ENCODE measurements at regions not wholly inside any gene's neighbourhood (a gene's known extent, or its start where the extent isn't known, plus 50 kb on each side); places are given as distances from the start of the nearest gene placed in this dataset.

DNA sequence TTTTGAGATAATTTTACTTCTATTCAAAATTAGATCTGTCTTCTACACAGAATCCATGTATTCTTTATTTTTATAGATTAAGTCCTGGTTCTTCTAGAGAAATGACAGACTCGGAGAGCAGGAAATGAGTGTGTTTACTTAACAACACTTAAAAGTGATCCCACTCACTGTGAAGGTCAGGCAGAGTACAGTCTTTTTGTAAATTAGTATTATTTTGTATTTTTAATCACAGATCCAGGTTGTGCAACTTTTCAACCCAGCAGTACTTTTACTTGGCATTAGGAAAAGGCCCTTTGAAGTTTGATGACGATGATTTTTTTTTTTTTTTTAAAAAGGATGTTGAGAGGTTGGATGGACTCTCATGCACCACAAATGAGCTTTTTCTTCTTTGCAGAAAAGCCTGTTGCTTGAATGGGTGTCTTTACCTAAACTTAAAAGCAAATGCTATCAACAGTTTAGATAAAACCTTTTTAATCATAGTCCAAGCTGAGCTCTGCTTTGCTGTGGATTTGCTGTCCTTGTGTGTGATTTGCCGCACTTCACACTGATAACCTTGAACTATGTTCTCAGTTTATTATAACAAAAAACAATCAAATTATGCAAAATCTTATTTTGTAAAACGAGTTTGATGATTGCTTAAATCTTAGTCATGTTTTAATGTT is 114.1 kb downstream of the MXRA5 start:
- TF ChIP-seq, protein P1, sequence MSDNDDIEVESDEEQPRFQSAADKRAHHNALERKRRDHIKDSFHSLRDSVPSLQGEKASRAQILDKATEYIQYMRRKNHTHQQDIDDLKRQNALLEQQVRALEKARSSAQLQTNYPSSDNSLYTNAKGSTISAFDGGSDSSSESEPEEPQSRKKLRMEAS (IDR thresholded peaks at IDR 0.05; ENCODE audit: low read depth, low read length) = no peak
- TF ChIP-seq POLR2A (IDR thresholded peaks at IDR 0.05; ENCODE audit: extremely low read depth, insufficient read length) (no peak), MYC (IDR thresholded peaks at IDR 0.05; ENCODE audit: low read depth, low read length) (no peak)
- TF ChIP-seq, protein P2, sequence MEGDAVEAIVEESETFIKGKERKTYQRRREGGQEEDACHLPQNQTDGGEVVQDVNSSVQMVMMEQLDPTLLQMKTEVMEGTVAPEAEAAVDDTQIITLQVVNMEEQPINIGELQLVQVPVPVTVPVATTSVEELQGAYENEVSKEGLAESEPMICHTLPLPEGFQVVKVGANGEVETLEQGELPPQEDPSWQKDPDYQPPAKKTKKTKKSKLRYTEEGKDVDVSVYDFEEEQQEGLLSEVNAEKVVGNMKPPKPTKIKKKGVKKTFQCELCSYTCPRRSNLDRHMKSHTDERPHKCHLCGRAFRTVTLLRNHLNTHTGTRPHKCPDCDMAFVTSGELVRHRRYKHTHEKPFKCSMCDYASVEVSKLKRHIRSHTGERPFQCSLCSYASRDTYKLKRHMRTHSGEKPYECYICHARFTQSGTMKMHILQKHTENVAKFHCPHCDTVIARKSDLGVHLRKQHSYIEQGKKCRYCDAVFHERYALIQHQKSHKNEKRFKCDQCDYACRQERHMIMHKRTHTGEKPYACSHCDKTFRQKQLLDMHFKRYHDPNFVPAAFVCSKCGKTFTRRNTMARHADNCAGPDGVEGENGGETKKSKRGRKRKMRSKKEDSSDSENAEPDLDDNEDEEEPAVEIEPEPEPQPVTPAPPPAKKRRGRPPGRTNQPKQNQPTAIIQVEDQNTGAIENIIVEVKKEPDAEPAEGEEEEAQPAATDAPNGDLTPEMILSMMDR (IDR thresholded peaks at IDR 0.05; ENCODE audit: low read depth, low read length) = no peak
- no peak for DNase-seq (ENCODE audit: low read depth)
- H3K4me3 ChIP-seq (ENCODE audit: low read depth, low read length) = no peak overlapping the region

DNA sequence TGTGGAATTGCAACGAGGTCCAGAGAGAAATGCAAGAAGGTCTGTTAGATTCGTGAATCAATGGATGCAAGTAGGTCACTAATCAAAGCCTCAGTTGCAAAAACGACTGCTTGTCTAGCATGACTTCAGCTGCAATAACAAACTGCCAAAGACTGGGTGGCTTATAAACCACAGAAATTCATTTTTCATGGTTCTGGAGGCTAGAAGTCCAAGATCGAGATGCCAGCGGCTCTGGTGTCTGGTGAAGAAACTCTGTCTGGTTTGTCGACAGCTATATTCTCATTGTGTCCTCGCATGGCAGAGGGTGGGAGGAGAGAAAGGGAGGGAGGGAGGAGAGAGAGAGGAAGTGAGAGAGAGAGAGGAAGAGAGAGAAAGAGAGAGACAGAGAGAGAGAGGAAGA is 114.7 kb downstream of the MXRA5 start:
- no peak for DNase-seq (ENCODE audit: low read depth)
- TF ChIP-seq, protein P2 (IDR thresholded peaks at IDR 0.05; ENCODE audit: low read depth, low read length) = no peak
- TF ChIP-seq, protein P1 (IDR thresholded peaks at IDR 0.05; ENCODE audit: low read depth, low read length) = no peak
- TF ChIP-seq POLR2A (IDR thresholded peaks at IDR 0.05; ENCODE audit: extremely low read depth, insufficient read length) (no peak), MYC (IDR thresholded peaks at IDR 0.05; ENCODE audit: low read depth, low read length) (no peak)
- no peak overlapping the region for H3K4me3 ChIP-seq (ENCODE audit: low read depth, low read length)

DNA sequence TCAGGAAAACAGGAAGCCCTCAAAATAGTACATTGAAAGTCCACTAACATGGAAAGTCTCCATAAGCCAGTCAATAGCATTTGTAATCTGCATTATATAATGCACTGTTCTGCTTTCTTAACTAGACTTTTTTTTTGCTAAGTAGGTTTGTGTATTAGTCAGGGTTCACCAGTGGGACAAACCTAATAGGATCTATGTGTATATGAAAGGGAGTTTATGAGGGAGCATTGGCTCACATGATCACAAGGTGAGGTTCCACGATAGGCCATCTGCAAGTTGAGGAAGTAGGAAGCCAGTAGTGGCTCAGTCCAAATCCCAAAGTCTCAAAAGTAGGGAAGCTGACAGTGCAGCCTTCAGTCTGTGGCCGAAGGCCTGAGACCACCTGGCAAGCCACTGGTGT is 116.0 kb downstream of the MXRA5 start:
- H3K4me3 ChIP-seq (ENCODE audit: low read depth, low read length) = no peak overlapping the region
- TF ChIP-seq, protein P2 (IDR thresholded peaks at IDR 0.05; ENCODE audit: low read depth, low read length) = no peak
- TF ChIP-seq POLR2A (IDR thresholded peaks at IDR 0.05; ENCODE audit: extremely low read depth, insufficient read length) (no peak), MYC (IDR thresholded peaks at IDR 0.05; ENCODE audit: low read depth, low read length) (no peak)
- TF ChIP-seq, protein P1 (IDR thresholded peaks at IDR 0.05; ENCODE audit: low read depth, low read length) = no peak
- no peak for DNase-seq (ENCODE audit: low read depth)

DNA sequence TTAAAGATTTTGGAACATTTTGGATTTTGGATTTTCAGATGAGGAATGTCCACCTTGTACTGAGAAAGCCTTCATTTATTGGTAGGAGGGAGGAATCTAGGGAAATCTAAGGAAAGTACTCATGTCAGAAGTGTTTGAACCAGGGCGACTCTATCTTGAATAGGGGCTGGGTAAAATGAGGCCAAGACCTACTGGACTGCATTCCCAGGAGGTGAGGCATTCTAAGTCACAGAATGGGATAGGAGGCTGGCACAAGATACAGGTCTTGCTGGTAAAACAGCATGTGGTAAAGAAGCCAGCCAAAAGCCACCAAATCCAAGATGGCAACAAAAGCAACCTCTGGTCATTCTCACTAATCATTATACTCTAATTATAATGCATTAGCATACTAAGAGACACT is 118.9 kb downstream of the MXRA5 start:
- H3K4me3 ChIP-seq (ENCODE audit: low read depth, low read length) = no peak overlapping the region
- no peak for DNase-seq (ENCODE audit: low read depth)
- no peak for TF ChIP-seq MYC (IDR thresholded peaks at IDR 0.05; ENCODE audit: low read depth, low read length)
- TF ChIP-seq POLR2A (IDR thresholded peaks at IDR 0.05; ENCODE audit: extremely low read depth, insufficient read length) = no peak
- TF ChIP-seq, protein P1 (IDR thresholded peaks at IDR 0.05; ENCODE audit: low read depth, low read length) = no peak
- TF ChIP-seq, protein P2 (IDR thresholded peaks at IDR 0.05; ENCODE audit: low read depth, low read length) = no peak

DNA sequence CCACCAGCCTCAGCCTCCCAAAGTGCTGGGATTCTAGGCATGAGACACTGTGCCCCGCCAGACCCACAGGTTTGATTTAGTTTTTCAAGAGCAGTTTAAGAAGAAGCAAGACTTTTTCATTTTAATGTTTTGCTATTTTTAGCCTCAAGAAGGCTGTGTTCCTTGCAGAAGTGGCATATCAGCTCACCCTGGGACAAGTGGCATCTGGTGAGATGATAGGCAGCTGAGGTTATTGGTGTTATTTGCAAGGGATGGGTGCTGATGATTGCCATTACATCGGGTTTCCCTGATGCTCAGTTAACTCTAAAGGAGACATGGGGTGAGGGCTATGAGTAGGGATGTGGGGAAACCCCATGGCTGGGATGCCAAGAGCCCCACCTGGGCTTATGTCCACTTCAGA is 120.4 kb downstream of the MXRA5 start:
- no peak for TF ChIP-seq MYC (IDR thresholded peaks at IDR 0.05; ENCODE audit: low read depth, low read length)
- no peak overlapping the region for H3K4me3 ChIP-seq (ENCODE audit: low read depth, low read length)
- no peak for DNase-seq (ENCODE audit: low read depth)

DNA sequence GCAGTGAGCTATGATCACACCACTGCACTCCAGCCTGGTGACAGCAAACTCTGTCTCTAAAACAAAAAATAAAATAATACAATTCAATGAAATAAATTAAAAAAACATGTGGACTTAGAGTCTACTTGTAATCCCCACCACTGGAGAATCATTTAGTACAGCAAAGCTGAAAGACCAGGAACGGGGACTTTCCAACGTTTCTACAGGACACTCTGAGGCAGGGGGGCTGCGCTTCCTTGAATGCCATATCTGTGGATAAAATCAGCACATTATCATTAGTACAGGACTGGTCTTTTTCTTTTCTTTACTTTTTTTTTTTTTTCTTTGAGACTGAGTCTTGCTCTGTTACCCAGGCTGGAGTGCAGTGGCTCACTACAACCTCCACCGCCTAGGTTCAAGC is 124.8 kb downstream of the MXRA5 start:
- no peak for TF ChIP-seq MYC (IDR thresholded peaks at IDR 0.05; ENCODE audit: low read depth, low read length)
- TF ChIP-seq POLR2A (IDR thresholded peaks at IDR 0.05; ENCODE audit: extremely low read depth, insufficient read length) = no peak
- TF ChIP-seq, protein P2 (IDR thresholded peaks at IDR 0.05; ENCODE audit: low read depth, low read length) = no peak
- TF ChIP-seq, protein P1 (IDR thresholded peaks at IDR 0.05; ENCODE audit: low read depth, low read length) = no peak
- H3K4me3 ChIP-seq (ENCODE audit: low read depth, low read length) = no peak overlapping the region
- DNase-seq (ENCODE audit: low read depth) = no peak

Data from NB4 (cell line).